Lung (tissue), 9 donors: ENCODE measurements at regions not wholly inside any gene's neighbourhood (a gene's known extent, or its start where the extent isn't known, plus 50 kb on each side); places are given as distances from the start of the nearest gene placed in this dataset.
"Not testable (repeated sequence)": the region's sequence is repeated elsewhere in the genome, so short reads cannot be mapped to it uniquely, and the experiment has no call there.

Experiments used
- ATAC-seq: fragments of 200-7000 bp; cut with Tn5 transposase; one replicate; pipeline ENCODE4 v1.9.1; 2020; ENCODE audit warnings: moderate number of reproducible peaks; ENCODE audit not compliant: insufficient read depth, low FRiP score
- DNase-seq, 3 donors: peaks; one replicate each; pipeline ENCODE4 v3.0.0-alpha.2; 2013 to 2017
- H3K27ac ChIP-seq, 2 donors: one replicate each; pipeline ENCODE4 v1.5.1; 2013; ENCODE audit warnings: mild to moderate bottlenecking in 2 of 2, moderate library complexity in 2 of 2, control low read depth in 1 of 2, inconsistent platforms in 1 of 2, low read depth in 1 of 2, low read length in 1 of 2
- H3K27me3 ChIP-seq, 3 donors: one replicate each; pipeline ENCODE4 v1.5.1; 2013; ENCODE audit warnings: low read length in 2 of 3; ENCODE audit not compliant: control insufficient read depth in 3 of 3, insufficient read depth in 3 of 3
- H3K36me3 ChIP-seq, 4 donors: one replicate each; pipeline ENCODE4 v1.5.1; 2013; ENCODE audit warnings: low read length in 4 of 4, mild to moderate bottlenecking in 1 of 4, moderate library complexity in 1 of 4; ENCODE audit not compliant: control insufficient read depth in 4 of 4, insufficient read depth in 4 of 4
- H3K4me1 ChIP-seq, 5 donors: one replicate each; pipeline ENCODE4 v1.5.1; 2013; ENCODE audit warnings: low read length in 5 of 5, mild to moderate bottlenecking in 2 of 5, moderate library complexity in 1 of 5; ENCODE audit not compliant: control insufficient read depth in 5 of 5, insufficient read depth in 5 of 5
- H3K4me3 ChIP-seq: one replicate; pipeline ENCODE4 v1.5.1; 2013; ENCODE audit warnings: mild to moderate bottlenecking, control low read depth, moderate library complexity
- H3K9ac ChIP-seq, 2 donors: one replicate each; pipeline ENCODE4 v1.5.1; 2013; ENCODE audit warnings: low read length in 2 of 2, control low read depth in 1 of 2; ENCODE audit not compliant: insufficient read depth in 1 of 2
- H3K9me3 ChIP-seq, 4 donors: one replicate each; pipeline ENCODE4 v1.5.1; 2013; ENCODE audit warnings: low read length in 3 of 4, mild to moderate bottlenecking in 1 of 4, moderate library complexity in 1 of 4; ENCODE audit not compliant: control insufficient read depth in 4 of 4, insufficient read depth in 3 of 4
- WGBS, 2 donors: extraction: QIAGEN DNeasy Blood & Tissue Kit; methylation state at CpG; one replicate each; pipeline ENCODE4 v1.1.7; 2013; 5-methylcytosine and 5-hydroxymethylcytosine counted together
- donor health status: Bipolar disorder and iron deficiency.
- donor health status: healthy.
- donor health status: DM: yes; HTN: yes; CAD: no.

- not testable (repeated sequence) for ATAC-seq, H3K4me1 ChIP-seq, H3K27me3 ChIP-seq, DNase-seq, H3K9me3 ChIP-seq, H3K36me3 ChIP-seq, H3K9ac ChIP-seq, H3K4me3 ChIP-seq, H3K27ac ChIP-seq
- 91 to 92% methylated on average over 13 to 16 of the region's 16 CpGs for WGBS, 2 donors
Observed at GRCh38 chr3:195656091-195656490, 64.7 kb upstream of the MUC20 start.

- not testable (repeated sequence) for ATAC-seq
- WGBS, 2 donors, result 90% methylated on average over 5 of the region's 10 CpGs; no CpG with 5 or more reads in 1 of the 2 donors
Observed at GRCh38 chr3:195654746-195655145, 66.0 kb upstream of the MUC20 start.

GRCh38 chr3:195654138-195654537, 66.6 kb upstream of the MUC20 start:
- not testable (repeated sequence) for H3K27me3 ChIP-seq, H3K9ac ChIP-seq, H3K4me3 ChIP-seq, H3K27ac ChIP-seq, H3K9me3 ChIP-seq, H3K36me3 ChIP-seq, H3K4me1 ChIP-seq, ATAC-seq, DNase-seq
- 82 to 84% methylated on average over 12 to 14 of the region's 15 CpGs for WGBS, 2 donors

More at GRCh38 chr3:195654746-195655145, 66.0 kb upstream of the MUC20 start:
- H3K4me3 ChIP-seq, H3K9ac ChIP-seq, H3K27me3 ChIP-seq, H3K4me1 ChIP-seq, H3K9me3 ChIP-seq, DNase-seq, H3K27ac ChIP-seq, H3K36me3 ChIP-seq: not testable (repeated sequence)

GRCh38 chr3:195653641-195654040, 67.1 kb upstream of the MUC20 start:
- 4 to 7% methylated on average over 10 to 11 of the region's 14 CpGs for WGBS, 2 donors
- H3K9ac ChIP-seq, H3K36me3 ChIP-seq, ATAC-seq, H3K9me3 ChIP-seq, H3K4me3 ChIP-seq, H3K27me3 ChIP-seq, H3K27ac ChIP-seq, H3K4me1 ChIP-seq: not testable (repeated sequence)
- peak; percentile 31 to 62 (median 34) for DNase-seq

GRCh38 chr3:195647912-195648702, 64.4 kb upstream of the APOD start:
- ATAC-seq, H3K4me1 ChIP-seq, H3K4me3 ChIP-seq, DNase-seq, H3K9ac ChIP-seq, H3K27ac ChIP-seq, H3K36me3 ChIP-seq, H3K9me3 ChIP-seq, H3K27me3 ChIP-seq: not testable (repeated sequence)
- whole genome bisulfite sequencing, 2 donors, result 84 to 92% methylated on average over 19 of the region's 19 CpGs

GRCh38 chr3:195645872-195646271, 62.1 kb upstream of the APOD start:
- DNase-seq, result not testable (repeated sequence)
- WGBS, 2 donors, result 86 to 94% methylated on average over 8 of the region's 8 CpGs

GRCh38 chr3:195643245-195643644, 59.5 kb upstream of the APOD start:
- ATAC-seq, H3K9me3 ChIP-seq, H3K9ac ChIP-seq, H3K27me3 ChIP-seq, H3K4me1 ChIP-seq, H3K36me3 ChIP-seq, H3K4me3 ChIP-seq, DNase-seq: not testable (repeated sequence)
- peak overlapping the region in 1 of 2 donors; percentile 22 for H3K27ac ChIP-seq
- 81 to 84% methylated on average over 9 to 11 of the region's 11 CpGs for WGBS, 2 donors

More at GRCh38 chr3:195645872-195646271, 62.1 kb upstream of the APOD start:
- not testable (repeated sequence) for H3K27ac ChIP-seq, H3K9ac ChIP-seq, ATAC-seq, H3K4me3 ChIP-seq, H3K9me3 ChIP-seq, H3K4me1 ChIP-seq, H3K27me3 ChIP-seq, H3K36me3 ChIP-seq

GRCh38 chr3:195642311-195642710, 58.6 kb upstream of the APOD start:
- H3K27ac ChIP-seq, H3K9me3 ChIP-seq, H3K36me3 ChIP-seq, ATAC-seq, DNase-seq, H3K4me3 ChIP-seq, H3K27me3 ChIP-seq, H3K4me1 ChIP-seq, H3K9ac ChIP-seq: not testable (repeated sequence)
- WGBS, 2 donors, result 73 to 89% methylated on average over 13 to 15 of the region's 15 CpGs
